Mucosa of gallbladder (tissue), 1 donor: ENCODE measurements at regions not wholly inside any gene's neighbourhood (a gene's known extent, or its start where the extent isn't known, plus 50 kb on each side); places are given as distances from the start of the nearest gene placed in this dataset.
"Not testable (repeated sequence)": the region's sequence is repeated elsewhere in the genome, so short reads cannot be mapped to it uniquely, and the experiment has no call there.

Experiments
- DNase-seq: peaks from one replicate; pipeline ENCODE4 v3.0.0-alpha.2; 2020; ENCODE audit warnings: low spot score
- donor health status: DM: no; HTN: no; CAD: no.

DNA sequence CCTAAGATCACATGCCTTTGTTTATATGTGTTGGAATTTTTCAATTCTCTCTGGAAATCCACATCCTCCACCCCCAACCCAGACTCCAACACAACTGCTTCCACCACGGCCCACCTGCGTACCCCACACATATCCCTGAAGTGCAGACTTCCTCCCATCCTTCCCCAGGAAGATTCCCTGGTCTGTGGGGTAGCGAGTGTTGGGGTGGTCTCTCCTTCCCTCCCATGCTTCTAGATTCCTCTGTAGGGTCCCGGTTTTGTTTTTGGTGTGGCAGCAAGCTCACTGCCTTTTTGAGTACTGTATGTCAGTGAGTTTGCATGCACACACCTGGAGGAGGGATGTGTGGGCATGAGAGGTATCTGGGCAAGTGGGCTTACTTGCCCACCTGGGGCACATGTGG, 127.6 kb downstream of the MRPL14 start:
- DNase-seq = no peak

DNA sequence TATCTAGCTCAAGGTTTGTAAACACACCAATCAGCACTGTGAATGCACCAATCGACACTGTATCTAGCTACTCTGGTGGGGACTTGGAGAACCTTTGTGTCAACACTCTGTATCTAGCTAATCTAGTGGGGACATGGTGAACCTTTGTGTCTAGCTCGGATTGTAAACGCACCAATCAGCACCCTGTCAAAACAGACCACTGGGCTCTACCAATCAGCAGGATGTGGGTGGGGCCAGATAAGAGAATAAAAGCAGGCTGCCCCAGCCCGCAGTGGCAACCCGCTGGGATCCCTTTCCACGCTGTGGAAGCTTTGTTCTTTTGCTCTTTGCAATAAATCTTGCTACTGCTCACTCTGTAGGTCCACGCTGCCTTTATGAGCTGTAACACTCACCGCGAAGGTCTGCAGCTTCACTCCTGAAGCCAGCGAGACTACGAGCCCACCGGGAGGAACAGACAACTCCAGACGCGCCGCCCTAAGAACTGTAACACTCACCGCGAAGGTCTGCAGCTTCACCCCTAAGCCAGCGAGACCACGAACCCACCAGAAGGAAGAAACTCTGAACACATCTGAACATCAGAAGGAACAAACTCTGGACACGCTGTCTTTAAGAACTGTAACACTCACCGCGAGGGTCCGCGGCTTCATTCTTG, 128.5 kb downstream of the MRPL14 start:
- DNase-seq = not testable (repeated sequence)

DNA sequence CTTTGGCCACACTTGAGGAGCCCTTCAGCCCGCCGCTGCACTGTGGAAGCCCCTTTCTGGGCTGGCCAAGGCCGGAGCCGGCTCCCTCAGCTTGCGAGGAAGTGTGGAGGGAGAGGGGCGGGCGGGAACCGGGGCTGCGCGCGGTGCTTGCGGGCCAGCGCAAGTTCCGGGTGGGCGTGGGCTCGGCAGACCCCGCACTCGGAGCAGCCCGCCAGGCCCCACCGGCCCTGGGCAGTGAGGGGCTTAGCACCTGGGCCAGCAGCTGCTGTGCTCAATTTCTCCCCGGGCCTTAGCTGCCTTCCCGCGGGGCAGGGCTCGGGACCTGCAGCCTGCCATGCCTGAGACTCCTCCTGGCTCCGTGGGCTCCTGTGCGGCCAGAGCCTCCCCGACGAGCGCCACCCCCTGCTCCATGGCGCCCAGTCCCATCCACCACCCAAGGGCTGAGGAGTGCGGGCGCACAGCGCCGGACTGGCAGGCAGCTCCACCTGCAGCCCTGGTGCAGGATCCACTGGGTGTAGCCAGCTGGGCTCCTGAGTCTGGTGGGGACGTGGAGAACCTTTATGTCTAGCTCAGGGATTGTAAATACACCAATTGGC, 129.2 kb downstream of the MRPL14 start:
- not testable (repeated sequence) for DNase-seq

DNA sequence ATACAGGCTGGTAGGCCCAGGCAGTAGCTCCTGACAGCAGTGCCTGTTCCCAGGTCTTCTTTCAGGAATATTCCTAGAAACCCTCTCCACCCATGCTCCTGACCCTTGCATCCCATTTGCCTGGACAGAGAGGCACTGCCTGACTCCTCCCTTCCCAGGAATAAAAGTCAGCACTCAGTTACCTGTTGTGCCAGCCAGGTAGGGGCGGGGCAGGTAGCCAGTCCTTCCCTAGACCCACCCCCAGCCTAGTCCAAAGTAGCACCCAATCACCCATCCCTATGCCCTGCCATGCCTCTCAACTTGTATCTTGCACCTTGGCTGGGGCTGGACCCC, 129.9 kb downstream of the MRPL14 start:
- peak; percentile 55 for DNase-seq

DNA sequence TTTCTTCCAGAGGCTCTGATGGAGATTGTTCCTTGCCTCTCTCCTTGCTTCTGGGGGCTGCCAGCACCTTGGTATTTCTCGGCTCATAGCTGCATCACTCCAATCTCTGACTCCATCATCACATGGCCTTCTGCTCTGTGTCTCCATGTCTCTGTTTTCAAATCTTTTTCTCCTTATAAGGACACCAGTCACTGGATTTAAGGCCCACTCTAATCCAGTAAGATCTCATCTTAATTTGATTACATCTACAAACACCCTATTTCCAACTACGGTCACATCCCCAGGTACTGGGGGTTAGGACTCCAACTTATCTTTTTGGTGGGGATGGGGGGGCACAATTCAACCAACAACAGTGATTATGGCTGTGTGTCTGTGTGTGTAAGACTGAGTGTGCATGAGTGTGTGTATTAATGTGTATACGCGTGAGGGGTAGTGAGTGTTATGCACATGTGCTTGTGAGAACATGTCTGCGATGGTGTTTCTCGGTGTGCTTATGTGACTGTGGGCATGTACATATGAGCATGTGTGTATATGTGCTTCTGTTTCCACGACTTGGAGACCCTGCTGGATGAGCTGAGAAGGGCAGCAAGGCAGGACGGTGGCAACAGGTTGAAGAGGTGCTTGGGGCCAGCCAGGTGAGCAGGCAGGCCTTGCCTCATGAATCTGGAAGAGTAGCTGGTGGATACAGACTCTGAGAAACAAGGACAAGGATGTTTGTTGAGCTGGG, 130.5 kb downstream of the MRPL14 start:
- DNase-seq = no peak

DNA sequence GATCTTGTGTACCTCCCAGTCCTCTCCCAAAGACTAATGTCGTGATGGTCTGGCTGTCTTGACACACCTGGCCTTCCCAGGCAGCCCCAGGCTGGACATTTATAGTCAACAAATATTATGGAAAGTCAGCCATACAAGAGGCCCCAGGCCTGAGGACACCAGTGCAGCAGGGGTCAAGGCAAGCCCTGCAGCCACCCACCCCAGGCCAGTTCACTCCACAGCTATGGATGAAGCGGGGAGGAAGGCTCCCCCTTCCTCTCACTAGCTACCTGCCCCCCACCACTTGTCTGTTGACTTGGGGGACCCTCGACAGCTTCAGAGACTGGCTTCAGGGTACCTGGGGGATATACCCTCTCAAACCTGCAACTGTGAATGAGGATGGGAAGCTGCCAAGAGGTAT, 132.1 kb downstream of the MRPL14 start:
- no peak for DNase-seq

DNA sequence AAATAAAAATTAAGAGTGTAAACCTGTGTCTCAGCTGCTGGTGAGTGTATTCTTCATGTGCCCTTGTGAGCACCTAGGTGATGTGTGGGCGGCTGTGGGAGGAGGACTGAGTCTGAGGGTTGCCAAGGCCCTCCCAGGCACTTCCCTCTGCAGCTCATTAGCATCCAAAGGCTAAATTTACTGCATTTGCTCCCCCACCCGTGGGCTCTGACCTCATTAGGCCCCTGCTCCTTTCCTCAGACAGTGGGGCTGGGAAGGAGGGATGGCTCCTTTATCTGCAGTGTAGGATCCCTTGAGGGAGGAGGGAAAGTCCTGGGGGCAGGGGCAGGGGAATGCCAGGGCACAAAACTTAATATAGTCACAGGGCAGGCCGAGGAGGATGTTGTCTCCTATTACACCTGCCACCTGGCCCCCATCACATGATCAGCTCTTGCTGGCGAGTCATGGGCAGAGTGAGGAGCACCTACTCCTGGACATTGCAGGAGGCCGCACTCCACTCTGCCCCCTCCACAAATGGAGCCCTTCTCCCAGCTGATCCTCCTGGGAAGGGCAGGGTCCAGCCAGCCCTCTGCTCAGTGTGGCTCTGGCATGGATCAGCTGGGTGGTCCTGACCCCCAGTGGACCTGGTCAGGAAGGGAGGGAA, 133.2 kb downstream of the MRPL14 start:
- no peak for DNase-seq

DNA sequence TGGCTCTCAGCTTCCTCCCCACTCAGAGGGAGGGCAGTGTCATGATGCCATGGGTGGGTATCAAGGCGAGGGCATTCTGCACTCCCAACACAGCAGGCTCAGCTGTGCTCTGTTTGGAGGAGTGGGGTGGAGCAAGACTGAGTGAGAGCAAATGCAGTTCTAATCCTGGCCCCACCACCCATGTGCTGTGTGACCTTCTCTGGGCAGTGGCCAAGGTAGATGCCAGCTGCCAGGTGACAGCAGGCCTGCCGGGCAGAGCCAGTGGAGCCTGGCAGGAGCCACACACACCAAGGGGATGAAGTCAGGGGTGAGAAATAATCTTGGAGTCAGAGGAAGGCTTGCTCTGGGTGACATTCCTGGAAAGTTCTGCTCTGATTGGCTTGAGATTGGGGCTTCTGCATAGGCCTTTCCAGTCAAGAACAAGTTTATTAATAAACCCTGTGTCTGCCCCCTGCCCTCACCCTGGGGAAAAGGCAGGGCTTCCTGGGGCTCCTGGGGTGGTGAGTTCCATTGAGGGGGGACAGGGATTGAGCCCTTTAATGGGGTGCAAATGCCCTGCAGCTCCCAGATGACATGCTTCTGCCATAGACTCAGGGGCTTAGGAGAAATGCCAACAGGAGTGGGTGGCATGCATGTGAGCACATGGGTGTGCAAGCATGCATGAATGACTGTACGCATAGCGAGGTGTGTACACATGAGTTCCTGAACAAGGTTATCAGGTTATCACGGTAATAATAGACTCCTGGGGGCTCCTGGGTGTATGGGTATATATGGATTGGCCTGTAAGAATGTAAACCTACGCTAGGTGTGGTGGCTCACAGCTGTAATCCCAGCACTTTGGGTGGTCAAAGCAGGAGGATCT, 134.2 kb downstream of the MRPL14 start:
- no peak for DNase-seq

DNA sequence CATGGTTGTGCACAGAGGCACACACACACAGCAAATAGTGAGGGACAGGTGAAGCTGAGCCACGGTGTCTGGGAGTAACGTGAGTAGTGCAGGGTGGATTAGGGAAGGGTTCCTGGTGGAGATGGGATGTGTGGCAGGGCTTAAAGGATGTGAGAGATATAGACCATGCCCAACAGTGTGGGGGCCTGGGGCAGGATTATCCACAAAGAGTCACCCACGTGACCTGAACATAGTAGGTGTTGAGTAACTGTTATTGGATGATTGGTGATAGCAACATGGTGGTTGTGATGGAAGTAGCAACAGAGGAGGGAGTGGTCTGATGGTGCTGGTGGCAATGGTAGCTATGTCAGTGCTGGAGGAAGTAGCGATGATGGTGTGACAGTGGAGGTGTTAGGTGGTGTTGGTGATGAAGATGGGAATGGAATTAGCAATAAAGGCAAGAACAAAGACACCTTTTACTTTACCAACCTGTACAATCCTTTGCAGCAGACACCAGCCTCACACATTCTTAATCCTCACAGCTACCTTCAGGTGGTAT, 135.1 kb downstream of the MRPL14 start:
- DNase-seq = no peak

DNA sequence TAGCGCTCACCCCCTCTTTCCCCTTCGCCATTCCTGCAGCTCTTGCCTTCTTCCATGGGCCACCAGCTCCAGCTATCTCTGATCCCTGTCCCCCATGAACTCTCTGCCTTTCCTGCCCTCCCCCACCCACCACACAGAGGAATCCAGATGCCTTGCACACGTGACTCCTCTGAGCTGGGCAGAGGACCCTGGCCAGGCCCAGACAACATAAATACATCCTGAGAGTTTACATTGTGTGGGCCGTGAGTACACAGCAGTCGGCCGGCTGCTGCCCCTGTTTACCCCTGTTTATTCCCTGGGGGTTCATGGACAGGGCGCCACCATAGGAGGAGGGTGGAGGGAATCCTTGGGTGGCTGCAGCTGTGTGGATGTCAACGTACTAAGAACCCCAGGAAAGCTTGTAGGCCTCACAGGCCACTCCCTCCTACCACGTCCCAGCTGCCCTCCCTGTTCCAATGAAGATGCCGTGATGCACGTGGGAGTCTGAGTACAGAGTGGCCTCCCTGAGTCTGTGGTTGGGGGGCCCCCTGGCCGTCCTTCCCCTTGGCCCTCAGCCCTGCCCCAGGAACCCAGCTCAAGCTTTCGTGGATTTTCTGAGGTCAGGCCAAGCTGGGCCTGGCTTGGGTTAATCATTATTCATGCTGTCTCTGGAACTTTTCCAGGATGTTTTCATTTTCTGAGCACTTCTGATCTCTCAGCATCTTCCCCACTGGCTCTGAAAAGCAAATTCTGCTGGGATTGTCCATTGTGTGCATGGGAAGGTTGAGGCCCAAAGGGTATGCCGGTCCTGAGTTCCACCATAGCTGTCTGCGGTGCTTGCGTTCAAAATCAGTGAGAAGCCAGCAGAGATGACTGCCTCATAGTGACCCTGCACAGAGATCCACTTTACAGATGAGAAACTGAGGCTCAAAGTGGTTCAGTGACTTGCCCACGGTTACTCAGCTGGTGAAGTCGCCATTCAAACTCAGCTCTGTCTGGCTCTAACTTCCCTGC, 136.3 kb downstream of the MRPL14 start:
- DNase-seq = peak; percentile 62

DNA sequence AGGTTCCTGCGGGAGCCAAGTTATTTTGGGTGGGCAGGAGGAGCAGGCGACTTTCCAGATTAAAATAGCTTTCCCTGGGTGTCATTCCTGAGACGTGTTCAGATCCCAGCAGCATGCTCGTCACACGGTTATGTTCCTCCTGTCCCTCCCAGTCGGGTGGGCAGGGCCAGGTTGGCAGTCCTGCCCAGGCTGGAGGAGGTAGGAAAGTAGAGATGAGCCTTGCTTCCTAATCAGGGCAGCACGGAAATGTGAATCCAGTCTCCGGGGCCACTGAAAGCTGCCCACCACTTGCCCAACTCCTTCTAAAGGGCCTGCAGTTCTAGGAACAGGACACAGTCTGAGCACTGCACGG, 137.0 kb downstream of the MRPL14 start:
- no peak for DNase-seq

DNA sequence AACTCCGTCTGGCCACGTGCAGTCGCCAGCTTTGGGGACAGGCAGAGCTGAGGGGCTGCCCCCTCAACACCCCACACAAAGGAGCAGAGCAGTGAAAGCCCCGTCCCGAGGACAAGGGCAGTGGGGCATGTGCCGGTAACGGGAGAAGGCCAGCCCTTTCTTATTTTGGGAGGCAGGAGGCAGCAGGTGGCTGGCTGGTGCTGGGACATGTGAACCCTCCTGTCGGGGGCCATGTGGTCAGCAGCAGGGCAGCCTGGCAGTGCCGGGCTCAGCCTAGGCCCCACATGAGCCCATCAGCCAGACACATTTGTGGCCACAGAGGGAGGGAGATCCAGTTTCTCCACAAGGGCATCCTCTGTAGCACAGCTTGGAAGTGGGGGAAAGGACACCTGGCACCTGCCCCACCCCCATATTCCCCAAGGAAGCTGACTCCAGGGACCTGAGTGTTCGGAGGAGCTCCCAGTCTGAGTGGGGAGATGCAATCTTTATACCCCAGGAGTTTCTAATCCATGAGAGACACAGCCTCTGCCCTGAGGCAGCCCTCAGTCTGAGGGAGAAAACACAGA, 137.6 kb downstream of the MRPL14 start:
- no peak for DNase-seq

DNA sequence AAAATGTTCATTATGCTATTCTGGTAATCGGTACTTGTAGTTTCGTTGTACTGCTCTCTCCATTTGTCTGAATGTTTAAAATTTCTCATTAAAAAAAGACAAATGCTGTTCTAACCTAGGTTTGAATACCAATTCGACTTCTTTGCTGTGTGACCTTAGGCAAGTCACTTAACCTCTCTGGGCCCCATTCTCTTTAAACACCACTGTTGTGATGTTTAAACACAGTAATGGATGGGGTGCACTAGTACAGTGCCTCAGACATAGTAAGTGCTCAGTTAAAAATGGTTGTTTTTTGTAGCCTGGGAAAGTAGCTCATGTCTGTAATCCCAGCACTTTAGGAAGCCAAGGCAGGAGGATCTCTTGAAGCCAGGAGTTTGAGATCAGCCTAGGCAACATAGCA, 138.5 kb downstream of the MRPL14 start:
- no peak for DNase-seq

DNA sequence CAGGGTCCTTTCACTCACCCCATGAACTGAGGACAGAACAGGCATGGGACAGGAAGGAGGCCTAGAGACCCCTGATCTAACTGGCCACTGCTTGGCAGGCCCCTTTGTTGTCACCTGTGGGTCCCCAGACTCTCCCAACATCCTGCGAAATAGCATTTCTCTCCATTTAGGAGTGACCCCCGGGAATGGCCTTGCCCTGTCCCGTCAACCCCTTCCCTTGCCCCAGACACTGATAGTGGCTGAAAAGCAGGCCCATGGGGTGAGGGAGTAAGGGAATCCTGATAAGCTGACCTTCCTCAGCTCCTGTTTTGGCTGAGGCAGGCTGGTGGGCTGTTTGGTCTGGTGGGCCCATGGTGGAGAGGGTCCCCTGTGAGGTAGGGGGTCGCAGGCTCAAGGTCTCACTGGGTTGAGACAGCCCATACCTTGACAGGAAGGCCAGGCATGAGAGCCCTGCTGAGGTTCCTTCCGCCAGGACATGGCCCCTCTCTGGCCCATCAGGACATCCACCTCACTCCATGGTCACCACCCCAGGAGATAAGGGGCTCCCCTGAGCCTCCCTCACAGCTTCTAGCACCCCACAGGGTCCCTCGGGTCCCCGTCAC, 139.3 kb downstream of the MRPL14 start:
- no peak for DNase-seq

DNA sequence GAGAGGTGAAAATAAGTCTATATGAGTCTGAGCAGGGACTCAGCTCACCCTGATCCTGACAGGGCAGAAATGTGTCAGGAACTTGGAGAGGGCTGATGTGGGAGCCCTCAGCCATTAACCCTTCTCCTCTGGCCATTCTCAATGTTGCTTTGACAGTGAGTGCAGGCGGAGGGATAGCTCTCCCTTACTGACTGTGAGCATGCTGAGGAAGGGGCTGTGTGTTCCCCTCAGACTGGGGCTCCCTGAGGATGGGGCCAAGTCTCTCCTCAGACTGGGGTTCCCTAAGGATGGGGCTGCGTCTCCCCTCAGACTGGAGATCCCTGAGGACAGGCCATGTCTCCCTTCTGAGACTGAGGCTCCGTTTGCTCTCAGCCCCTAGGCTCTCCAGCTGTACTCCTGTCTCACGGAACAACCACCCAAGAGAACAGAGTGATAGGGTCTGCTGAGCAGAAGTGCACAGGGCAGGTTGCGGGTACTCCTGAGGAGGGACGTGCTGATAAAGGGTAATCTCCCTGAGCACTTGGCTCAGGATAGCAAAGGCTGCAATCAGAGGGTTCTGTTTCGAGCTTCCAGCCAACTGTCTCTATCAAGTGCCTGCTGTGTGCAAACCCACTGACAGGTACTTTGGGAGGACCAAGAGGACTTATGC, 141.0 kb downstream of the MRPL14 start:
- no peak for DNase-seq

DNA sequence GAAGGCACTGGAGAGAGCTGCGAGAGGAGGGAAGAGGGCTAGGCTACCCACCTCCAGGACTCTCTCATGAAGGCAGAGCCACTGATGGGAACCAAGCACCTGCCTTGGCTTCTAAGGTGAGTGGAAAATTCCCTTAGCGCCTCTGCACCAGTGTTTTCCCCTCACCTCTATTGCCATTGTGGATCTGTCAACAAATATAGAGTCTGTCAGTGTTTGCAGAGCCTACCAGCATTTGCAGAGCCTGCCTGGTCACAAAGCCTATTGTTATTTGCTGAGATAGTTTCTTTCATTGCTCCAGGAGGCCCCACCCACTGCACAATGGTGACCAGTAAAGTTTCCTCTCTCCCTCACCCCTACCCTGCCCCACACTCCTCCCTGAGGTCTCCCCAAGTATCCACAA, 141.9 kb downstream of the MRPL14 start:
- DNase-seq = no peak

DNA sequence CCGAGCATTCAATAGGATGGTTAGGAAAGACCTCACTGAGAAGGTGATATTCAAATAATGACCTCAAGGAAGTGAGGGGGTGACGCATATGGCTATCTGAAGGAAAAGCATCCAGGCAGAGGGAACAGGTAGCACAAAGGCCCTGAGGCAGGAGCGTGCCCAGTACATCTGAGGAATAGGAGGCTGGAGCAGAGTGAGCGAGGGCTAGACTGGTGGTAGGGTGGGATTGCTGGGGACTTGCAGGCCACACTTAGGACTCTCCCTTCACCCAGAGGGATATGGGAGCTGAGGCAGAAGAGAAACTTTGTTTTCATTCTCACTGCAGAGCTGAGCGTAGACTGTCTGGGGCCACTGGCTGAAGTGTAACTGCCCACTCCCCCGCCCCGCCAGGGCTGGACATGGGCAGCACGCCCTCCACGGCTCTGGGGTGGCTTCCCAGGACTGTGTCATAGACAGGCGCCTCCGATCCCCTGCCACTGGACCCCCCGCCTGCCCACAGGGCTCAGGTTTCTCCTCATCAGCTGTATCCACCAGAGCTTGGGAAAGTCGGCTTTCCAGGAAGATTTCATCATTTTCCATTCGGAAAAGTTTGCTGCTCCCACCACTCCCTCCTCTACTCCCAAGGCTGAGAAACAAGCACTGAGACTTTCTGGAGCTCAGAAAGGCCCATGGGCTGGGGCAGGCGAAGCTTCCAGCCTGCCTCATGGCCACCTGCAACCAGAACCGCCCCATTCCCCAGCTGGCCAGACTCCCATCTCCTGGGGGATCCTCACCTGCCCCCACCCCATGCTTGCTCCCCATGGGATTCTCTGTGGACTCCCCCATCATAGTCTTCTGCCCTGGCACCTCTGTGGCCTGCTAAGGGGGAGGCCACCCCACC, 142.6 kb downstream of the MRPL14 start:
- no peak for DNase-seq

DNA sequence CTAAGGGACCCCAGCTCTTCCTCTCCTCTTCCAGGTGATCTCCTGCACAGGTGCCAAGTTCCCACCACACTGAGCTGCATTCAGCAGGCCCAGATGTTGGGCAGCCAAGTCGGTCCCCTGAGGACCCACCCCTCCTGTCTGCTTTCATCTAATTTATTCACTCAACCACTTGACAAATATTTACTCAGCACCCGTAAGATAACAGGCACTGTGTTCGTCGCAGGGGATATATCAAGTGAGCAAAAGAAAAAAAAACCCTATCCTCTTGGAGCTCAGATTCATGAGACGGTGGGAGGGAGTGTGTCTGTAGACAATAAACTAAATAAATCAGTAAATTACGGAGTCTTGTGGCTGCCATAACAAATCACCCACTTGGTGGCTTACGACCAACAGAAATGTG, 143.6 kb downstream of the MRPL14 start:
- DNase-seq = no peak
